Peyer's patch (tissue), 4 donors: ENCODE measurements at regions not wholly inside any gene's neighbourhood (a gene's known extent, or its start where the extent isn't known, plus 50 kb on each side); places are given as distances from the start of the nearest gene placed in this dataset.

Experiments used
- DNase-seq, 3 donors: peaks; one replicate each; pipeline ENCODE4 v3.0.0-alpha.2; 2017 to 2019
- H3K27ac ChIP-seq, 4 donors: fragments of 200-600 bp; sonication (generic); one replicate each; pipeline ENCODE4 v1.5.1; 2016 to 2019
- H3K27me3 ChIP-seq, 2 donors: fragments of 200-600 bp; sonication (generic); one replicate each; pipeline ENCODE4 v1.5.1; 2019
- H3K36me3 ChIP-seq, 3 donors: fragments of 200-600 bp; sonication (generic); one replicate each; pipeline ENCODE4 v1.5.1; 2016 to 2019
- H3K4me1 ChIP-seq, 4 donors: fragments of 200-600 bp; sonication (generic); one replicate each; pipeline ENCODE4 v1.5.1; 2016 to 2019
- H3K4me3 ChIP-seq, 4 donors: fragments of 200-600 bp; sonication (generic); 1 replicate in 3 of 4; 2 replicates in 1 of 4; pipeline ENCODE4 v1.5.1; 2016 to 2019; ENCODE audit warnings: mild to moderate bottlenecking in 1 of 4
- H3K9me3 ChIP-seq, 4 donors: fragments of 200-600 bp; sonication (generic); one replicate each; pipeline ENCODE4 v1.5.1; 2016 to 2019; ENCODE audit warnings: mild to moderate bottlenecking in 1 of 4
- CTCF ChIP-seq, 6 experiments: fragments of 450-650 bp in 4 of 6; fragments of 200-600 bp in 2 of 6; sonication (generic) in 1 of 6; IDR thresholded peaks; one replicate each; pipeline ENCODE4 v1.5.1; 2017 to 2019; ENCODE audit warnings: antibody characterized with exemption in 6 of 6, mild to moderate bottlenecking in 3 of 6, moderate library complexity in 1 of 6
- POLR2A ChIP-seq, 2 donors: fragments of 450-650 bp; IDR thresholded peaks; one replicate each; pipeline ENCODE4 v1.5.1; 2017; ENCODE audit warnings: antibody characterized with exemption in 2 of 2, mild to moderate bottlenecking in 2 of 2, moderate library complexity in 2 of 2

DNA sequence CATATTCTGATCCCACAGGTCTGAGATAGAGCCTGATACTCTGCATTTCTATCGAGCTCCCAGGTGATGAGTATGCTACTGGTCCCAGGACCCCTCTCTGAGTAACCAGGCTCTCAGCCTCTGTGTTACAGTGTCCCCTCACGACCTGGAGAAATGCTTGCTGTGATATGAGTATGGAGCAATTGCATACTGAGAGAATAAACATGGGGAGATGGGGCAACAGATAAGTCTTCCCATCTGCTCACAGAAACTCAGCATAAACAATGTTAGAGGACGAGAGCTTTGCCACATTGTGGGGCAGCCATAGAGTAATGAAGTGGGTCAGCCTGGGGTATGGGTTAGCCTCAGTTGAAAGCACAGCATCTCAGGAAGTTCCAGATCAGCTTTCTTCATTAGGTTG lies 82.6 kb upstream of the HS3ST1 start:
- no peaks in the 10 kb centered on the region for H3K9me3 ChIP-seq
- TF ChIP-seq POLR2A (IDR thresholded peaks at IDR 0.05) (no peak), CTCF (IDR thresholded peaks at IDR 0.05) (no peak)

DNA sequence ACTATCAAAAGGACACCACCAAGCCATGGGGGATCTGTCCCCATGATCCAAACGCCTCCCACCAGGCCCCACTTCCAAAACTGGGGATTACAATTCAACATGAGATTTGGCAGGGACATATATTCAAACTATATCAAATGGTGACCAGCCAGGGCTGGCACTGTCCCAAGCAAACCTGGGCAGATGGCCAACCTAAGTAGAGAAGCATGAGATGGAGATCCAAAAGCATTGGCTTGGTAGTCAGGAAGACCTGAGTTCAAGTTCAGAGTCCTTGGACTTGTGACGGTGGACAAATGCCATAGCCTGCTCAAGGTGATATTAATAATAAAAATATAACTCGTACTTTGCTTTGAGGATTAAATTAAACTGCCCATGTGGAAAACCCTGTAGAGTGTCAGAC lies 79.2 kb upstream of the HS3ST1 start:
- no peak overlapping the region for H3K4me3 ChIP-seq
- H3K27ac ChIP-seq: no peak overlapping the region
- TF ChIP-seq POLR2A (IDR thresholded peaks at IDR 0.05) (no peak), CTCF (IDR thresholded peaks at IDR 0.05) (no peak)
- H3K36me3 ChIP-seq: no peaks in the 10 kb centered on the region
- H3K9me3 ChIP-seq: no peaks in the 10 kb centered on the region
- peak in 2 of 3 donors; percentile 49 to 61 for DNase-seq
- peaks cover 0 to 5% (median 0%) of the 10 kb centered on the region in 4 donors for H3K4me1 ChIP-seq
- H3K27me3 ChIP-seq: no peaks in the 10 kb centered on the region

More for the DNA sequence above, 82.6 kb upstream of the HS3ST1 start:
- no peak for DNase-seq
- no peaks in the 10 kb centered on the region for H3K36me3 ChIP-seq
- H3K4me3 ChIP-seq: no peak overlapping the region
- H3K4me1 ChIP-seq: no peaks in the 10 kb centered on the region
- no peaks in the 10 kb centered on the region for H3K27me3 ChIP-seq
- H3K27ac ChIP-seq: no peak overlapping the region

GRCh38 chr4:11506194-11506593 lies 77.5 kb upstream of the HS3ST1 start:
- H3K4me3 ChIP-seq: no peak overlapping the region
- TF ChIP-seq POLR2A (IDR thresholded peaks at IDR 0.05) (no peak), CTCF (IDR thresholded peaks at IDR 0.05) (no peak)
- peaks cover 0 to 5% (median 0%) of the 10 kb centered on the region in 4 donors for H3K4me1 ChIP-seq
- no peaks in the 10 kb centered on the region for H3K9me3 ChIP-seq
- no peaks in the 10 kb centered on the region for H3K27me3 ChIP-seq
- DNase-seq: no peak
- peak overlapping the region in 3 of 4 donors; percentile 59 to 89 (median 81) for H3K27ac ChIP-seq
- no peaks in the 10 kb centered on the region for H3K36me3 ChIP-seq

DNA sequence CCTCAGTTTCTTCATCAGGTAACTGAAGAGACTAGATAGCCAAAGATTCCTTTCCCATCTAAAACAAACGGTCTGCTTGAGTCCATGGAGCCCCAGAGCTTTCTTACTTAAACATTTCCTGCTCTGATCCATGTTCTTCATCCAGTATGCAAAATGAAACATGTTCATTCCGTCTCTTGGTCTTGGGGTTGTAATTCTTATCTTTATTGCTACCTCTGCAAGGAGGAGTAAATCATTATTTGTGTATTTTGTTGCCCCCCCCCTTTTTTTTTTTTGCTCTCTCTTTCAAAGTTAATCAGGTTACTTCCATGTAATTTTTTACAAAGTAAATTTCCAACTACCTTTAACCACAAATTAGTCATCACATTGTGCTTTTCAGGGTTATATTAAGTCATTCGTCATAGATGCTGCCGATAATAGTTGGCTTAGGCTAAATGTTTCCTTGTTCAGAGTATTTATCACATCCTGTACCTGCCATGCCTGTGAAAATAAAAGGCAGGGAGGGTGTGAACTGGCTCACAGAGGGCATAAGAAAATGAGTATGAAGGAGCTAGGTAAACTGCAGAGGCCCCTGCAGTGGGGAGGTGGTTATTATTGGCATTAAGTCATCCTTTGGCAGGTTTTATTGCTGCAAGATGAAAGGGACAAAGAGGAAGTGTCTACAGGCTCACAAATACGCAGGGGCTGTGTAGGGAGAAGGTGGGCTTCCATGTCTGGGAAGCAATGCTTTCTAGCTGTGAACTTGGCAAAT lies 76.7 kb upstream of the HS3ST1 start:
- H3K27ac ChIP-seq: peak overlapping the region in 3 of 4 donors; percentile 59 to 89 (median 81)
- peak in 2 of 3 donors; percentile 52 to 81 for DNase-seq
- no peaks in the 10 kb centered on the region for H3K9me3 ChIP-seq
- H3K4me1 ChIP-seq: peaks cover 0 to 5% (median 0%) of the 10 kb centered on the region in 4 donors
- no peaks in the 10 kb centered on the region for H3K36me3 ChIP-seq
- H3K27me3 ChIP-seq: no peaks in the 10 kb centered on the region
- no peak overlapping the region for H3K4me3 ChIP-seq
- peak in 1 of 6 experiments; percentile 5 for TF ChIP-seq CTCF (IDR thresholded peaks at IDR 0.05)
- TF ChIP-seq POLR2A (IDR thresholded peaks at IDR 0.05): no peak

- H3K27ac ChIP-seq: no peak overlapping the region
- peaks cover 0 to 5% (median 0%) of the 10 kb centered on the region in 4 donors for H3K4me1 ChIP-seq
- no peak for TF ChIP-seq CTCF (IDR thresholded peaks at IDR 0.05)
- no peak for TF ChIP-seq POLR2A (IDR thresholded peaks at IDR 0.05)
- no peaks in the 10 kb centered on the region for H3K9me3 ChIP-seq
- H3K27me3 ChIP-seq: no peaks in the 10 kb centered on the region
- no peak overlapping the region for H3K4me3 ChIP-seq
- no peaks in the 10 kb centered on the region for H3K36me3 ChIP-seq
- DNase-seq: peak in 1 of 3 donors; percentile 48
Measured at GRCh38 chr4:11503166-11503565, 74.5 kb upstream of the HS3ST1 start.
